B cell (primary cell): ENCODE measurements at regions not wholly inside any gene's neighbourhood (a gene's known extent, or its start where the extent isn't known, plus 50 kb on each side); places are given as distances from the start of the nearest gene placed in this dataset.

Experiments
- ATAC-seq: fragments of 200-7000 bp; cut with Tn5 transposase; one replicate; pipeline ENCODE4 v1.10.0; 2021; ENCODE audit warnings: low read depth, mild to moderate bottlenecking, moderate number of reproducible peaks, moderate library complexity
- CTCF ChIA-PET: fragments of 350-600 bp; sonication (Branson Sonifier 250); formaldehyde crosslinking; loops from one replicate; lab custom pipeline; 2021; ENCODE audit warnings: antibody characterized with exemption, inconsistent platforms; lab: Charles Lee
- POLR2A ChIA-PET: fragments of 350-600 bp; sonication (Branson Sonifier 250); formaldehyde crosslinking; loops from one replicate; lab custom pipeline; 2021; ENCODE audit warnings: antibody characterized with exemption; lab: Charles Lee
- DNase-seq: peaks from one replicate; pipeline ENCODE4 v3.0.0; 2013
- H2AFZ ChIP-seq: 2 replicates; pipeline ENCODE4 v1.6.1; 2012; ENCODE audit warnings: mild to moderate bottlenecking, low read depth, low read length; ENCODE audit not compliant: insufficient read depth, poor library complexity, severe bottlenecking
- H3K27ac ChIP-seq, 2 donors: 1 replicate in 1 of 2; 2 replicates in 1 of 2; pipeline ENCODE4 v1.5.1; 2012 to 2013; ENCODE audit warnings: low read length in 2 of 2, mild to moderate bottlenecking in 2 of 2, moderate library complexity in 1 of 2
- H3K27me3 ChIP-seq, 4 experiments: fragments of 200-600 bp in 1 of 4; sonication (generic) in 1 of 4; replicated peaks in 1 of 4; 1 replicate in 2 of 4; 2 replicates in 2 of 4; pipeline versions ENCODE4 v1.6.1 to v1.7.0; 2013 to 2016; ENCODE audit warnings: low read length in 3 of 4, mild to moderate bottlenecking in 2 of 4, mixed read lengths in 1 of 4, moderate library complexity in 1 of 4; ENCODE audit not compliant: insufficient read depth in 4 of 4, control insufficient read depth in 3 of 4; ENCODE audit errors: control extremely low read depth in 1 of 4
- H3K36me3 ChIP-seq, 2 experiments: replicated peaks in 1 of 2; 1 replicate in 1 of 2; 2 replicates in 1 of 2; pipeline versions ENCODE4 v1.6.1 to v1.7.1; 2013; ENCODE audit warnings: low read length in 1 of 2; ENCODE audit not compliant: insufficient read depth in 2 of 2, control insufficient read depth in 1 of 2; ENCODE audit errors: control extremely low read depth in 1 of 2, extremely low read depth in 1 of 2
- H3K4me1 ChIP-seq, 2 donors: fragments of 200-600 bp in 1 of 2; sonication (generic) in 1 of 2; 1 replicate in 1 of 2; 2 replicates in 1 of 2; pipeline versions ENCODE4 v1.5.1 to v1.6.1; 2013 to 2017; ENCODE audit warnings: low read length in 2 of 2; ENCODE audit not compliant: control insufficient read depth in 2 of 2, insufficient read depth in 2 of 2
- H3K4me2 ChIP-seq: replicated peaks from 2 replicates; pipeline ENCODE3; 2012; ENCODE audit warnings: mild to moderate bottlenecking, low read depth, low read length; ENCODE audit not compliant: poor library complexity, severe bottlenecking
- H3K4me3 ChIP-seq, 5 experiments: fragments of 200-600 bp in 1 of 5; sonication (generic) in 1 of 5; 1 replicate in 3 of 5; 2 replicates in 2 of 5; pipeline versions ENCODE4 v1.5.1 to v1.7.0; 2011 to 2016; ENCODE audit warnings: low read length in 4 of 5, mild to moderate bottlenecking in 4 of 5, low read depth in 2 of 5, control low read depth in 1 of 5, moderate library complexity in 1 of 5; ENCODE audit not compliant: insufficient read depth in 1 of 5; ENCODE audit errors: control extremely low read depth in 1 of 5, extremely low read depth in 1 of 5
- H3K79me2 ChIP-seq: fragments of 200-600 bp; sonication (generic); one replicate; pipeline ENCODE4 v1.6.0; 2016; ENCODE audit warnings: low read length; ENCODE audit not compliant: control insufficient read depth, insufficient read depth
- H3K9ac ChIP-seq: fragments of 200-600 bp; sonication (generic); 2 replicates; pipeline ENCODE4 v1.6.1; 2017; ENCODE audit warnings: mild to moderate bottlenecking, low read length, moderate library complexity
- H3K9me3 ChIP-seq, 3 donors: one replicate each; pipeline versions ENCODE4 v1.6.1 to v1.7.1; 2013; ENCODE audit warnings: low read length in 2 of 3; ENCODE audit not compliant: control insufficient read depth in 2 of 3, insufficient read depth in 1 of 3; ENCODE audit errors: control extremely low read depth in 1 of 3
- H4K20me1 ChIP-seq: 2 replicates; pipeline ENCODE4 v1.6.0; 2012; ENCODE audit warnings: mild to moderate bottlenecking, low read length; ENCODE audit not compliant: insufficient read depth, control insufficient read depth, poor library complexity, severe bottlenecking
- H3K27ac Mint-ChIP-seq: one replicate; pipeline ENCODE4 v1.8.0; 2021; ENCODE audit warnings: mixed read lengths
- H3K27me3 Mint-ChIP-seq: one replicate; pipeline ENCODE4 v1.8.0; 2021; ENCODE audit warnings: mixed read lengths
- H3K4me1 Mint-ChIP-seq: one replicate; pipeline ENCODE4 v1.8.0; 2021; ENCODE audit warnings: mixed read lengths
- H3K4me3 Mint-ChIP-seq: one replicate; pipeline ENCODE4 v1.8.0; 2021; ENCODE audit warnings: mixed read lengths
- H3K9me3 Mint-ChIP-seq: one replicate; pipeline ENCODE4 v1.8.0; 2022; ENCODE audit warnings: mixed read lengths; ENCODE audit not compliant: insufficient read depth
- EZH2 ChIP-seq: IDR thresholded peaks from 2 replicates; pipeline ENCODE4 v1.6.1; 2012; ENCODE audit warnings: borderline replicate concordance, low read depth, mild to moderate bottlenecking, moderate library complexity, low read length; ENCODE audit not compliant: insufficient read depth, poor library complexity, severe bottlenecking
- WGBS: methylation state at CpG from one replicate; pipeline ENCODE4 v1.1.5; 2013; ENCODE audit warnings: missing lambda C conversion rate; ENCODE audit not compliant: insufficient coverage; 5-methylcytosine and 5-hydroxymethylcytosine counted together
- intact Hi-C: fragments of 100-400 bp; cut with micrococcal nuclease; formaldehyde crosslinking; loops from one replicate; pipeline ENCODE4 v1.10.0; 2022
- TF ChIP-seq, protein P1 (sequence below): fragments of 200-600 bp; IDR thresholded peaks from one replicate; pipeline ENCODE4 v1.8.0; 2022; ENCODE audit warnings: antibody characterized with exemption, mild to moderate bottlenecking

- H3K9ac ChIP-seq: no peak overlapping the region
- TF ChIP-seq, protein P1, sequence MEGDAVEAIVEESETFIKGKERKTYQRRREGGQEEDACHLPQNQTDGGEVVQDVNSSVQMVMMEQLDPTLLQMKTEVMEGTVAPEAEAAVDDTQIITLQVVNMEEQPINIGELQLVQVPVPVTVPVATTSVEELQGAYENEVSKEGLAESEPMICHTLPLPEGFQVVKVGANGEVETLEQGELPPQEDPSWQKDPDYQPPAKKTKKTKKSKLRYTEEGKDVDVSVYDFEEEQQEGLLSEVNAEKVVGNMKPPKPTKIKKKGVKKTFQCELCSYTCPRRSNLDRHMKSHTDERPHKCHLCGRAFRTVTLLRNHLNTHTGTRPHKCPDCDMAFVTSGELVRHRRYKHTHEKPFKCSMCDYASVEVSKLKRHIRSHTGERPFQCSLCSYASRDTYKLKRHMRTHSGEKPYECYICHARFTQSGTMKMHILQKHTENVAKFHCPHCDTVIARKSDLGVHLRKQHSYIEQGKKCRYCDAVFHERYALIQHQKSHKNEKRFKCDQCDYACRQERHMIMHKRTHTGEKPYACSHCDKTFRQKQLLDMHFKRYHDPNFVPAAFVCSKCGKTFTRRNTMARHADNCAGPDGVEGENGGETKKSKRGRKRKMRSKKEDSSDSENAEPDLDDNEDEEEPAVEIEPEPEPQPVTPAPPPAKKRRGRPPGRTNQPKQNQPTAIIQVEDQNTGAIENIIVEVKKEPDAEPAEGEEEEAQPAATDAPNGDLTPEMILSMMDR: no peak
- no peak for TF ChIP-seq EZH2
- H3K4me3 Mint-ChIP-seq: no peak overlapping the region
- no peak overlapping the region for H2AFZ ChIP-seq
- no peaks in the 10 kb centered on the region for H3K9me3 ChIP-seq
- no peaks in the 10 kb centered on the region for H4K20me1 ChIP-seq
- H3K36me3 ChIP-seq: no peaks in the 10 kb centered on the region
- H3K27ac ChIP-seq: no peak overlapping the region
- no peak overlapping the region for H3K4me2 ChIP-seq
- CTCF ChIA-PET: no interaction called here
- H3K4me1 Mint-ChIP-seq: no peaks in the 10 kb centered on the region
- H3K4me3 ChIP-seq: no peak overlapping the region
- H3K4me1 ChIP-seq: no peaks in the 10 kb centered on the region
- no peak for DNase-seq
- no peaks in the 10 kb centered on the region for H3K79me2 ChIP-seq
- POLR2A ChIA-PET: no interaction called here
- 90% methylated on average over 1 of the region's 5 CpGs for WGBS
- no peaks in the 10 kb centered on the region for H3K27me3 ChIP-seq
- ATAC-seq: no peak
- intact Hi-C loops: no loop called here
- no peaks in the 10 kb centered on the region for H3K9me3 Mint-ChIP-seq
- H3K27me3 Mint-ChIP-seq: no peaks in the 10 kb centered on the region
- H3K27ac Mint-ChIP-seq: no peak overlapping the region
Measured at GRCh38 chr2:18724371-18725145, 135.2 kb upstream of the NT5C1B start.

DNA sequence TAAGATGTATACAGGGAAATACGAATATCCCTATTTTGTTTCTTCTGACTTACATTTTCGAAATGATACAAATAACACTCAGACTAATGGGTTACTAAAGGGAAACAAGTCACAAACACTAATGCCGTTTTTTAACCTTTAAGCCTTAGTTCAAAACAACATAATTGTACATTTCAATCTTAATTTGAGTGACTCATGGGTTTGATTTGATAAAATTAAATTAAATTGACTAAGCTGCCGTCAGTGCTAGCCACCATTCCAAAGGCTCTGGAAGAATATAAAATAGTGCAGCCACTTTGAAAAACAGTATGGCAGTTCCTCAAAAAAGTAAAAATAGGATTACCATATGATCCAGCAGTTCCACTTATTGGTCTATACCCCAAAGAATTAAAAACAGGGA, 133.8 kb upstream of the NT5C1B start:
- Mint-ChIP-seq H3K27ac (no peak overlapping the region), H3K4me3 (no peak overlapping the region), H3K27me3 (no peaks in the 10 kb centered on the region), H3K4me1 (no peaks in the 10 kb centered on the region), H3K9me3 (no peaks in the 10 kb centered on the region)
- intact Hi-C loops: no loop called here
- ATAC-seq: no peak
- Histone ChIP-seq H3K4me3 (no peak overlapping the region), H3K9me3 (no peaks in the 10 kb centered on the region), H3K9ac (no peak overlapping the region), H3K4me1 (no peaks in the 10 kb centered on the region), H3K4me2 (no peak overlapping the region), H3K27me3 (no peaks in the 10 kb centered on the region), H3K36me3 (no peaks in the 10 kb centered on the region), H3K27ac (no peak overlapping the region), H4K20me1 (no peaks in the 10 kb centered on the region), H3K79me2 (no peaks in the 10 kb centered on the region), H2AFZ (no peak overlapping the region)
- ChIA-PET POLR2A (no interaction called here), CTCF (no interaction called here)
- TF ChIP-seq, protein P1: no peak
- no peak for TF ChIP-seq EZH2
- DNase-seq: no peak
- WGBS: no CpG with 5 or more reads among the region's 4 CpGs
